PC-9 (cell line): ENCODE measurements at regions not wholly inside any gene's neighbourhood (a gene's known extent, or its start where the extent isn't known, plus 50 kb on each side); places are given as distances from the start of the nearest gene placed in this dataset.

Experiments used
- BruUV-seq: library from RNA; stranded (reverse); fragments of 400-500 nt; replicated peaks from 2 replicates; lab custom pipeline; 2021; lab: Mats Ljungman, UMichigan
- CTCF ChIA-PET: fragments of 300-600 bp; sonication (Branson Sonifier 250); formaldehyde crosslinking; loops from one replicate; lab custom pipeline; 2022; ENCODE audit warnings: antibody characterized with exemption; lab: Charles Lee
- POLR2A ChIA-PET: fragments of 300-600 bp; sonication (Branson Sonifier 250); formaldehyde crosslinking; loops from one replicate; lab custom pipeline; 2022; ENCODE audit warnings: antibody characterized with exemption; ENCODE audit not compliant: unreplicated experiment; lab: Charles Lee
- DNase-seq, 2 experiments: peaks; one replicate each; pipeline versions ENCODE4 v3.0.0 to v3.0.0-alpha.2; 2015 to 2022; ENCODE audit warnings: mixed read lengths in 1 of 2
- H2AFZ ChIP-seq: fragments of 200-600 bp; sonication (generic); 2 replicates; pipeline ENCODE4 v1.8.1; 2017; ENCODE audit warnings: antibody characterized with exemption
- H3F3A ChIP-seq: fragments of 200-600 bp; sonication (generic); 2 replicates; pipeline ENCODE4 v1.8.1; 2017; ENCODE audit warnings: antibody characterized with exemption, mild to moderate bottlenecking, low read depth; ENCODE audit not compliant: insufficient read depth
- H3K27ac ChIP-seq: fragments of 200-600 bp; sonication (generic); 2 replicates; pipeline ENCODE4 v1.6.1; 2016; ENCODE audit warnings: mixed run types
- H3K27me3 ChIP-seq: fragments of 200-600 bp; sonication (generic); 2 replicates; pipeline ENCODE4 v1.6.1; 2016; ENCODE audit warnings: low read depth, mixed run types; ENCODE audit not compliant: insufficient read depth
- H3K36me3 ChIP-seq: fragments of 200-600 bp; sonication (generic); 2 replicates; pipeline ENCODE4 v1.6.1; 2016; ENCODE audit warnings: low read depth, mixed run types
- H3K4me1 ChIP-seq: fragments of 200-600 bp; sonication (generic); replicated peaks from 2 replicates; pipeline ENCODE4 v1.6.1; 2016; ENCODE audit warnings: mixed run types; ENCODE audit not compliant: insufficient read depth
- H3K4me2 ChIP-seq: fragments of 200-600 bp; sonication (generic); 2 replicates; pipeline ENCODE4 v1.6.1; 2017; ENCODE audit warnings: mixed run types
- H3K4me3 ChIP-seq: fragments of 200-600 bp; sonication (generic); 2 replicates; pipeline ENCODE4 v1.6.1; 2016; ENCODE audit warnings: mixed run types
- H3K79me2 ChIP-seq: fragments of 200-600 bp; sonication (generic); 2 replicates; pipeline ENCODE4 v1.6.1; 2017; ENCODE audit warnings: low read depth, mixed run types
- H3K9me2 ChIP-seq: fragments of 200-600 bp; sonication (generic); 2 replicates; pipeline ENCODE4 v1.8.1; 2017; ENCODE audit warnings: mild to moderate bottlenecking; ENCODE audit not compliant: insufficient read depth
- H3K9me3 ChIP-seq: fragments of 200-600 bp; sonication (generic); 2 replicates; pipeline ENCODE4 v1.8.1; 2016; ENCODE audit warnings: low read depth; ENCODE audit not compliant: insufficient read depth
- H4K20me1 ChIP-seq: fragments of 200-600 bp; sonication (generic); 2 replicates; pipeline ENCODE4 v1.8.1; 2017; ENCODE audit not compliant: insufficient read depth
- CTCF ChIP-seq: fragments of 200-600 bp; sonication (generic); conservative IDR thresholded peaks from 2 replicates; pipeline ENCODE4 v1.6.1; 2017; ENCODE audit warnings: mixed run types, antibody characterized with exemption, mild to moderate bottlenecking, moderate library complexity
- EZH2 ChIP-seq: fragments of 200-600 bp; sonication (generic); IDR thresholded peaks from 2 replicates; pipeline ENCODE4 v1.8.0; 2017; ENCODE audit warnings: antibody characterized with exemption, low read depth
- intact Hi-C: fragments of 100-400 bp; cut with micrococcal nuclease; formaldehyde crosslinking; loops from one replicate; pipeline ENCODE4 v1.10.0; 2022; ENCODE audit not compliant: unreplicated experiment

DNA sequence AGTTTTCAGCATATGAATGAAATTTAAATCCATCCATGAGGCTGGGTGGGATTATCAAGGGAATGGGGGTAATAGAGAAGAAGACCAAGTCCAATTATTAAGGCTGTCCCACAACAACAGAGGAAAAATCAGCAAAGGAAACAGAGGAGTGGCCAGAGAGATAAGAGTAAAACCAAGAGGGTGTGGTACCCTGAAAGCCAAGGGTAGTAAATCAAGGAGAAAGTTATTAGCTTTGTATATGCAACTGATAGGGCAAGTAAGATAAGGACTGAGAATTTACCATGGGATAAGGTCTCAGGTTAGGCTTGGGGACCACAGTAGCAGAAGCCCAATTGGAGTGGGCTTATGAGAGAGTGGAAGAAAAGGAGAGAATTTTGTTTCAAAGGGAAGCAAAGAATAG is 134.5 kb downstream of the NUAK1 start:
- no peak for TF ChIP-seq EZH2
- TF ChIP-seq CTCF = no peak
- ChIA-PET CTCF (no interaction called here), POLR2A (no interaction called here)
- BruUV-seq = no TSS peak
- Histone ChIP-seq H3K79me2 (no peaks in the 10 kb centered on the region), H3K36me3 (no peaks in the 10 kb centered on the region), H2AFZ (no peak overlapping the region), H3K9me2 (no peaks in the 10 kb centered on the region), H4K20me1 (no peaks in the 10 kb centered on the region), H3K4me2 (no peak overlapping the region), H3K9me3 (peaks cover 8% of the 10 kb centered on the region; the same call in 1 of the 2 replicates), H3K27ac (no peak overlapping the region), H3K4me3 (no peak overlapping the region), H3F3A (peaks cover 15% of the 10 kb centered on the region; the same call in 1 of the 2 replicates), H3K27me3 (no peaks in the 10 kb centered on the region), H3K4me1 (peaks cover 30% of the 10 kb centered on the region)
- intact Hi-C loops = no loop called here
- DNase-seq = no peak

DNA sequence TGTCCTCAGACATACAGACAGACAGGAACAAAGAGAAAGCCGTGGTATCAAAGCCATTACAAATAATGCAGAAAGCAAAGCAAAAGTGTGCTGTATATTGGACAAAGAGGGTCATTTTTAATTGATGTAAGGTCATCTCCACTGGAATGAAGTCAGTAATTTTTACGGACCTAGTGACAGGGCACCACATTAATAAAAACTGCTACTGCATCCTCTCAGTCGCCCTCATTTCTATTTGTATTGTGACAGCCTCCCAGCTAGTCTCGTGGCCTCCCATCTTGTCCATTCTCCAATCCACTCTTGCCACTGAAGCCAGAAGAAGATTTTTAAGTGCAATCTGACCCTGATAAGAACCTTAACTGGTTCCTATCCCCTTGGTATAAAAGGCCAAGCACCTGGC is 132.4 kb downstream of the NUAK1 start:
- intact Hi-C loops = no loop called here
- BruUV-seq = no TSS peak
- H2AFZ ChIP-seq = no peak overlapping the region
- DNase-seq = no peak
- H3K36me3 ChIP-seq = no peaks in the 10 kb centered on the region
- H3K9me2 ChIP-seq = no peaks in the 10 kb centered on the region
- H3K4me1 ChIP-seq = peaks cover 9% of the 10 kb centered on the region
- CTCF ChIA-PET = no interaction called here
- no peaks in the 10 kb centered on the region for H4K20me1 ChIP-seq
- no peak overlapping the region for H3K4me3 ChIP-seq
- no peaks in the 10 kb centered on the region for H3K27me3 ChIP-seq
- no peaks in the 10 kb centered on the region for H3F3A ChIP-seq
- H3K79me2 ChIP-seq = no peaks in the 10 kb centered on the region
- H3K9me3 ChIP-seq = peaks cover 8% of the 10 kb centered on the region; the same call in 1 of the 2 replicates
- TF ChIP-seq EZH2 (no peak), CTCF (no peak)
- H3K27ac ChIP-seq = no peak overlapping the region
- H3K4me2 ChIP-seq = no peak overlapping the region
- POLR2A ChIA-PET = no interaction called here

DNA sequence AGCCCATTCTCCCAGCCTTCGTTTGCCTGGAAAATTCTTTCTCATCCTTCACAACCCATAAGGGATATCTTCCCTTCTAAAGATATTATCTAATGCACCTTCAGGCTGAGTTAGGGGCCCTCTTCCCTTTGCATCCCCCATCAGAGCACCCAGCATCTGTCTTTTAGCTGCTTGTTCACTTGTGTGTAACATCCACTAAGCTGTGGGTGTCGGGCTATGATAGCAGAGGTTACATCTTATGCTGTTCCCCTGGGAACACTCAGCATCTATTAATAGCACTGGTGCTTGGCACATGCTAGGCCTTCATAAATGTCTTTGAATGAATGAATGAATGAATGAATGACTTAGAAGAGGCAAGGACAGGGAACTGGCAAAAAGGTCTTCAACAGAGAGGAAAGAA is 131.8 kb downstream of the NUAK1 start:
- H2AFZ ChIP-seq = no peak overlapping the region

More for the DNA sequence above, 131.8 kb downstream of the NUAK1 start:
- Histone ChIP-seq H3K27ac (no peak overlapping the region), H3K27me3 (no peaks in the 10 kb centered on the region), H3K9me3 (peaks cover 8% of the 10 kb centered on the region; the same call in 1 of the 2 replicates), H3K79me2 (no peaks in the 10 kb centered on the region), H3K9me2 (no peaks in the 10 kb centered on the region), H3K4me2 (no peak overlapping the region), H4K20me1 (no peaks in the 10 kb centered on the region), H3K4me3 (no peak overlapping the region), H3K4me1 (peaks cover 3% of the 10 kb centered on the region), H3F3A (no peaks in the 10 kb centered on the region), H3K36me3 (no peaks in the 10 kb centered on the region)
- TF ChIP-seq CTCF = no peak
- TF ChIP-seq EZH2 = no peak
- POLR2A ChIA-PET = no interaction called here
- intact Hi-C loops = no loop called here
- BruUV-seq = no TSS peak
- CTCF ChIA-PET = no interaction called here
- no peak for DNase-seq
